ENCODE measurements at regions not wholly inside any gene's neighbourhood (a gene's known extent, or its start where the extent isn't known, plus 50 kb on each side); places are given as distances from the start of the nearest gene placed in this dataset.
A peak's percentile ranks its signal among the peaks of the same experiment; 100 is the strongest.
"Not testable (repeated sequence)": the region's sequence is repeated elsewhere in the genome, so short reads cannot be mapped to it uniquely, and the experiment has no call there.

GRCh38 chr14:58736606-58737005, 98.8 kb downstream of the DACT1 start:
- H3K4me1 ChIP-seq (replicated peaks), result peaks cover 43% of the 10 kb centered on the region
- H3K27me3 ChIP-seq (replicated peaks), result no peaks in the 10 kb centered on the region
- no peak overlapping the region for H3K27ac ChIP-seq
- H3K4me3 ChIP-seq, result no peak overlapping the region
- H3K36me3 ChIP-seq, result no peaks in the 10 kb centered on the region
- no peaks in the 10 kb centered on the region; the same call in 1 of the 2 replicates for H3K9me3 ChIP-seq (replicated peaks)
- DNase-seq (ENCODE audit: low read depth in 1 of 2, low spot score in 2 of 2), result no peak

GRCh38 chr14:58737511-58737910, 99.7 kb downstream of the DACT1 start:
- H3K27ac ChIP-seq, result peak overlapping the region; percentile 4; the same call in 1 of the 2 replicates
- H3K9me3 ChIP-seq (replicated peaks), result no peaks in the 10 kb centered on the region; the same call in 1 of the 2 replicates

GRCh38 chr14:58738189-58738836, 100.6 kb downstream of the DACT1 start:
- Histone ChIP-seq H3K9me3 (replicated peaks) (no peaks in the 10 kb centered on the region), H3K27ac (peak overlapping the region; percentile 25), H3K36me3 (no peaks in the 10 kb centered on the region), H3K4me1 (replicated peaks) (peaks cover 30% of the 10 kb centered on the region), H3K4me3 (no peak overlapping the region), H3K27me3 (replicated peaks) (no peaks in the 10 kb centered on the region)
- peak; percentile 69 to 80 for DNase-seq (ENCODE audit: low read depth in 1 of 2, low spot score in 2 of 2)

More at GRCh38 chr14:58737511-58737910, 99.7 kb downstream of the DACT1 start:
- Histone ChIP-seq H3K4me3 (no peak overlapping the region), H3K4me1 (replicated peaks) (peaks cover 34% of the 10 kb centered on the region), H3K27me3 (replicated peaks) (no peaks in the 10 kb centered on the region), H3K36me3 (no peaks in the 10 kb centered on the region)
- DNase-seq (ENCODE audit: low read depth in 1 of 2, low spot score in 2 of 2), result no peak

GRCh38 chr14:58738876-58739275, 101.1 kb downstream of the DACT1 start:
- H3K4me1 ChIP-seq (replicated peaks), result peaks cover 36% of the 10 kb centered on the region
- peak overlapping the region; percentile 25 for H3K27ac ChIP-seq
- no peak overlapping the region for H3K4me3 ChIP-seq
- peak in 1 of 2 experiments; percentile 42 for DNase-seq (ENCODE audit: low read depth in 1 of 2, low spot score in 2 of 2)
- no peaks in the 10 kb centered on the region for H3K27me3 ChIP-seq (replicated peaks)
- no peaks in the 10 kb centered on the region for H3K9me3 ChIP-seq (replicated peaks)
- no peaks in the 10 kb centered on the region for H3K36me3 ChIP-seq

DNA sequence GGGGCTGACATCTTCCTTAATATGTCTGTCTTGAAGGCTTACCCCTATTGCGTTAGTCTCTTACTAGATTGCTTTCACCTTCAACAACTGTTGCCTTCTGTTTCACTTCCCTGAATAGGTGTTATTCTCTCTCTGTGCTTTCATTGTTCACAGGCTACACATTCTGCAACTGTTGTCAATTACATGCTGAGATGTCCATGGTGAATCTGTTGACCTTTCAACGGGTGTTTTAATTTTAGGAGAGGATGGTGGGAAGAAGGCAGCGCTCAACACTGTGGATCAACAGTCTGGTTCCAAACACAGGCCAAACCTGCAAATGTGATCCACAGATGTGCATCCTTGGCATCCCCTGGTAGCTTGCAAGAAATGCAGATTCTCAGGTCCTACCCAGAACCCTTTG, 101.9 kb downstream of the DACT1 start:
- no peak overlapping the region for H3K4me3 ChIP-seq
- no peaks in the 10 kb centered on the region for H3K36me3 ChIP-seq
- no peaks in the 10 kb centered on the region for H3K9me3 ChIP-seq (replicated peaks)
- H3K27ac ChIP-seq, result no peak overlapping the region
- no peaks in the 10 kb centered on the region for H3K27me3 ChIP-seq (replicated peaks)
- no peak for DNase-seq (ENCODE audit: low read depth in 1 of 2, low spot score in 2 of 2)
- H3K4me1 ChIP-seq (replicated peaks), result peaks cover 42% of the 10 kb centered on the region

DNA sequence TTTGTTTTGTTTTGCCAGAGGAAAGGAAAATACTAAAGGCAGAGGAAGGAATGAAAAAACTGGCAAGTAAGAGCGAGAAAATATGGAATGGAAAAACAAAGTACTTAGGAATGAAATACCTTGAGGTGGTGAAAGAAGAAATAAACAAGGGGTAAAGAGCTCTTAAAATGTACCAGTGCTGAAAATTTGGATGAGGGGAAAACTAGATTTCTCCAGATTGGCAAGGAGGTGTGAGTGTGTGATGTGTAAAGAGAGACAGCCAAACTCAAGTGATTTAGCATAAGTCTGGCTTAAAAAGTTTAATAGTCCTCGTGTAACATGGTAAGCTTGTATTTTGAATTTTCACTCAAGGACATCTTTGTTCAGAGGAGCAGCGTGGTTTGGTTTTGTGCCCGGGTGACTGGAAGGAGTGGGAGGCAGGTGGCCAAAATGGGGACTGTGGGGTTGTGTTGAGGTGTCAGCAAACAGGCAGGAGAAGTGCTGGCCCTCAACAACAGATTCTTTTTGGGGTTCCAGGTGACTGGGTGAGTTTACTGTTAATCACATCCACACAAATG, 102.7 kb downstream of the DACT1 start:
- no peaks in the 10 kb centered on the region for H3K27me3 ChIP-seq (replicated peaks)
- no peak overlapping the region for H3K4me3 ChIP-seq
- no peaks in the 10 kb centered on the region for H3K36me3 ChIP-seq
- DNase-seq (ENCODE audit: low read depth in 1 of 2, low spot score in 2 of 2), result no peak
- no peaks in the 10 kb centered on the region for H3K9me3 ChIP-seq (replicated peaks)
- H3K27ac ChIP-seq, result no peak overlapping the region
- H3K4me1 ChIP-seq (replicated peaks), result peaks cover 49% of the 10 kb centered on the region

DNA sequence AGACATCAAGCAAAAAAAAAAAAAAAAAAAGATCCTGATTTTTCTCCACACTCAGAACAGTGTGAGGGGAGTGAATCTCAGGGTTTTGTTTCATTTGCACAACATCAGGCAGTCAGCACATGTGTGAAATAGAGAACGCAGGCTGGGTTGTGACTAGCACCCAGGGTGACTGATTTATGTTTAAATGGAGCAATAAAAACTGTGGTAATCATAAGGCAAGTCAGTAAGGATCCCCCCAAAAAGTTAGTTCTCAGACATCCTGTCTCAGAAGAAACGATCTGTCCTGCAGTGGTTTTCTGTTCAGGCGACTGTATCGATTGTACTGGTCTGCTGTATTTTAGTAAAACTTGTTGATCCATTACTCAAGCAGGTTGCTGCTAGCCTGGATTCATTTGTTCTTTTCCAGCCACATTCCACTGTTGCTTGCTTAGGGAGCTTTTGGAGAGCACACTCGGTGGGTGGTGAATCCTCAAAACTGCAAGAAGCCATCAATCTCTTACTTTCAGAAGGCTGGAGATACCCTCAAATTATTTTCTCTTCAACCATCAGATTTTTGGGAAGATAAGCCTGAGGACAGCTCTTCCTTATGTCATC, 107.1 kb downstream of the DACT1 start:
- H3K9me3 ChIP-seq (replicated peaks), result no peaks in the 10 kb centered on the region
- no peak overlapping the region for H3K4me3 ChIP-seq
- no peaks in the 10 kb centered on the region for H3K36me3 ChIP-seq
- H3K27me3 ChIP-seq (replicated peaks), result no peaks in the 10 kb centered on the region
- no peak overlapping the region for H3K27ac ChIP-seq
- H3K4me1 ChIP-seq (replicated peaks), result peaks cover 63% of the 10 kb centered on the region
- no peak for DNase-seq (ENCODE audit: low read depth in 1 of 2, low spot score in 2 of 2)

- no peaks in the 10 kb centered on the region for H3K36me3 ChIP-seq
- H3K4me1 ChIP-seq (replicated peaks), result peaks cover 65% of the 10 kb centered on the region
- H3K4me3 ChIP-seq, result no peak overlapping the region
- peak in 1 of 2 experiments; percentile 56 for DNase-seq (ENCODE audit: low read depth in 1 of 2, low spot score in 2 of 2)
- no peak overlapping the region for H3K27ac ChIP-seq
- H3K9me3 ChIP-seq (replicated peaks), result no peaks in the 10 kb centered on the region
- no peaks in the 10 kb centered on the region for H3K27me3 ChIP-seq (replicated peaks)
Measured at GRCh38 chr14:58746261-58746660, 108.5 kb downstream of the DACT1 start.

- Histone ChIP-seq H3K4me1 (replicated peaks) (peaks cover 65% of the 10 kb centered on the region), H3K27me3 (replicated peaks) (no peaks in the 10 kb centered on the region), H3K27ac (0 out of 2 replicates have a peak overlapping the region, but pooled peaks have one; percentile 11), H3K36me3 (no peaks in the 10 kb centered on the region), H3K9me3 (replicated peaks) (no peaks in the 10 kb centered on the region), H3K4me3 (no peak overlapping the region)
- DNase-seq (ENCODE audit: low read depth in 1 of 2, low spot score in 2 of 2), result no peak
Measured at GRCh38 chr14:58746701-58747100, 108.9 kb downstream of the DACT1 start.

- Histone ChIP-seq H3K36me3 (no peaks in the 10 kb centered on the region), H3K4me1 (replicated peaks) (peaks cover 65% of the 10 kb centered on the region), H3K9me3 (replicated peaks) (no peaks in the 10 kb centered on the region), H3K4me3 (no peak overlapping the region), H3K27me3 (replicated peaks) (no peaks in the 10 kb centered on the region), H3K27ac (0 out of 2 replicates have a peak overlapping the region, but pooled peaks have one; percentile 11)
- DNase-seq (ENCODE audit: low read depth in 1 of 2, low spot score in 2 of 2), result peak; percentile 86 to 87
Measured at GRCh38 chr14:58747181-58747580, 109.4 kb downstream of the DACT1 start.

DNA sequence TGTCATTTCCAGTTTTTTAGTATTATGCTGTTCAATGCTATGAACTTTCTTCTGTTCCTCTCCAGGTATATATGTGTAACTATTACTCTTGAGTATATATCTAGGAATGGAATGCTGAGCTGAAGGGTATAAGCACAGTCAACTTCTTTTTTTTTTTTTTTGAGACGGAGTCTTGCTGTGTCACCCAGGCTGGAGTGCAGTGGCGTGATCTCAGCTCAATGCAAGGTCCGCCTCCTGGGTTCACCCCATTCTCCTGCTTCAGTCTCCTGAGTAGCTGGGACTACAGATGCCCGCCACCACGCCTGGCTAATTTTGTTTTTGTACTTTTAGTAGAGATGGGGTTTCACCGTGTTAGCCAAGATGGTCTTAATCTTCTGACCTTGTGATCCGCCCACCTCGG, 110.5 kb downstream of the DACT1 start:
- not testable (repeated sequence) for H3K4me3 ChIP-seq; H3K27me3 ChIP-seq (replicated peaks); H3K9me3 ChIP-seq (replicated peaks); H3K36me3 ChIP-seq
- DNase-seq (ENCODE audit: low read depth in 1 of 2, low spot score in 2 of 2), result peak in 1 of 2 experiments; percentile 22
- Histone ChIP-seq H3K27ac (0 out of 2 replicates have a peak overlapping the region, but pooled peaks have one; percentile 7), H3K4me1 (replicated peaks) (peaks cover 63% of the 10 kb centered on the region)

DNA sequence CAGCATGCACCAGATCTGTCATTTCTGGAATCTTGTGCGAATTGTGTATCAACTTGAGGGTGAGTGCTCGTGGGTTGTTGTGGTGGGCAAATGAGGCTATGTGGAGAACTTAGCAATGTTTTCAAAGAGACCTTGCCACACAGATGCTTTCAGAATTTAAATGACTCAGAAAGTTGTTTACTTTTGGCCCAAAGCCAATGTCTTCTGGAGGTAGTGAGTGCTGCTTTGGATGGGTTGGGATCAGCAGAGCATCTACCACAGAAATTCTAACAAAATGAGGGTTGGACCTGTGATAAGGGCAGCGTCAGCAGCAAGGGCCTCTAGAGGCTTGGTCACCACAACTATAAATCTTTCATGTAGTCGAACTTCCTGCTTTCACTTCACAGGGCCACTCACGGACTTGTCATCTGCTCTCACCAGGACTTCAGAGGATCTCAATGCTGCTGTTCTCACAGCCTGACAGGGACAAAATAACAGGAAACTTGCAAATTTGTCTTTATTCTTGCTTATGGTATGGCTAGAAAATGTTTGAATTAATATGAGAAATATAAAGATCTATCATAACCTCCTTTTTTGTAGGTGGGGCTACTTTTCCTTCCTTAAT, 111.4 kb downstream of the DACT1 start:
- no peaks in the 10 kb centered on the region for H3K27me3 ChIP-seq (replicated peaks)
- peak; percentile 86 to 95 for DNase-seq (ENCODE audit: low read depth in 1 of 2, low spot score in 2 of 2)
- no peaks in the 10 kb centered on the region for H3K36me3 ChIP-seq
- no peak overlapping the region for H3K4me3 ChIP-seq
- peak overlapping the region; percentile 59 for H3K27ac ChIP-seq
- peaks cover 54% of the 10 kb centered on the region for H3K4me1 ChIP-seq (replicated peaks)
- no peaks in the 10 kb centered on the region for H3K9me3 ChIP-seq (replicated peaks)

DNA sequence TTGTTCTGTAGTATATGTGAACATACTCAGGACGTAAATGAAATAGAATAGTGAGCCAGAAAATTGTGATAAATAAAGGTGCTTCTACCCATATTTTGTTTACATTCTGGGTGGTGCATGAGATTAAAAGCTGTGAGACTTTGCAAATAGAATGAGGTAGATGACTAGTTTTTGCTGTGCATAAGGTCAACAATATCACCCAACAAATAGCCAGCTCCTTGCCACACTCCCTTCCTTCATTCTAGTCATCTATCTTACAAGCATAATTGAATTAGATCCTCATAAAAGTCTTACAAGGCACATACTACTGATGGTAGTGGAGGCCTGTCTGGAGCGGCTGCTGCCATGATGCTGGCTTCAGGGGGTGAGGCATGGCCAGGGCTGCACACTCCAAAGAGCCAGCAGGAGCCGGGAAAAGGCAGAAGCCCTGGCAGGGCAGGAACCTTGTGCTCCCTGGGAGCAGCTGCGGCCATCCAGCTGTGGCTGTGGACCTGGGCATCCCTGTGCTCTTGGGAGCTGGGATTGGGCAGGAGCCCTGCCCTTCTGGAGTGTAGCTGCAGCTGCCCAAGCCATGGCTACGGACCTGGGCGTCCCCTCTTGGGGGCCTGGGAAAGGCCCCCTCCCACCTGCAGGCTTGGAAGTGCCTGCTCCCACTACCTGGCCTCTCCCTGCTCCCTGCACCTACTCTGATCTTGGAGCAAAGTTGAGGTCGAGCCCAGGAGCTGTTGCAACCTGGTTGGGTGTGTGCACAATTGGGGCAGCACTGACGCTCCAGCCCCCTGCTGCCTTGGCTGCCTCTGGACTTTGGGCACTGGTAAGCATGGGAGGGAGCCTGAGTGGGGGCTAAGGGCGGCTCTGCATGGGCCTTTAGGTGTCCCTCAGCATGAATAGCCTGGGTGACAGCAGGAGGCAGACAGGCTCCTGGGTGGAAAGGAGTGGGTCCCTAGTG, 112.8 kb downstream of the DACT1 start:
- Histone ChIP-seq H3K36me3 (no peaks in the 10 kb centered on the region), H3K4me3 (no peak overlapping the region), H3K27me3 (replicated peaks) (no peaks in the 10 kb centered on the region), H3K4me1 (replicated peaks) (peaks cover 42% of the 10 kb centered on the region), H3K9me3 (replicated peaks) (no peaks in the 10 kb centered on the region), H3K27ac (no peak overlapping the region)
- no peak for DNase-seq (ENCODE audit: low read depth in 1 of 2, low spot score in 2 of 2)
